A549 (cell line): ENCODE measurements at regions not wholly inside any gene's neighbourhood (a gene's known extent, or its start where the extent isn't known, plus 50 kb on each side); places are given as distances from the start of the nearest gene placed in this dataset.
A peak's percentile ranks its signal among the peaks of the same experiment; 100 is the strongest.
"Not testable (repeated sequence)": the region's sequence is repeated elsewhere in the genome, so short reads cannot be mapped to it uniquely, and the experiment has no call there.

Source experiments
- ATAC-seq, 2 experiments: fragments of 200-7000 bp in 1 of 2; fragments of >200 bp in 1 of 2; cut with Nextera tagmentation in 1 of 2; cut with Tn5 transposase in 1 of 2; 3 replicates each; pipeline versions ENCODE4 v1.8.0 to v1.9.1; 2018 to 2020; ENCODE audit warnings: mild to moderate bottlenecking in 1 of 2, moderate library complexity in 1 of 2
- CTCF ChIA-PET: fragments of 300-600 bp; sonication (Branson Sonifier 250); formaldehyde crosslinking; extraction: SDS; loops from one replicate; lab custom pipeline; 2021; ENCODE audit warnings: antibody characterized with exemption, inconsistent platforms; lab: Yijun Ruan, JAX
- POLR2A ChIA-PET: fragments of 350-600 bp; formaldehyde crosslinking; extraction: SDS; loops from one replicate; lab custom pipeline; 2021; ENCODE audit warnings: antibody characterized with exemption, inconsistent platforms; lab: Yijun Ruan, JAX
- DNase-seq, 2 experiments: peaks; one replicate each; pipeline versions ENCODE4 v3.0.0 to v3.0.0-alpha.2; 2011 to 2016; ENCODE audit warnings: low read depth in 1 of 2, low spot score in 1 of 2
- FAIRE-seq: peaks from 2 replicates; lab custom pipeline; 2011; peaks lifted over from hg19 to GRCh38; lab: Jason Lieb, UNC
- H3K27ac ChIP-seq, 2 experiments: fragments of >200 bp; sonication (Bioruptor Twin); formaldehyde crosslinking; 3 replicates each; pipeline ENCODE4 v1.5.1; 2016 to 2017
- H3K4me1 ChIP-seq: fragments of >200 bp; sonication (Bioruptor Twin); formaldehyde crosslinking; 3 replicates; pipeline ENCODE4 v1.6.1; 2016
- H3K4me2 ChIP-seq: fragments of >200 bp; sonication (Bioruptor Twin); formaldehyde crosslinking; 3 replicates; pipeline ENCODE4 v1.6.1; 2016
- H3K4me3 ChIP-seq: fragments of >200 bp; sonication (Bioruptor Twin); formaldehyde crosslinking; 3 replicates; pipeline ENCODE4 v1.5.1; 2016
- H3K9me3 ChIP-seq: fragments of >200 bp; sonication (Bioruptor Twin); formaldehyde crosslinking; 3 replicates; pipeline ENCODE4 v1.6.1; 2016
- ZC3H11A ChIP-seq: fragments of 450-650 bp; IDR thresholded peaks from 2 replicates; pipeline ENCODE4 v1.6.1; 2014; ENCODE audit warnings: antibody characterized with exemption, mild to moderate bottlenecking
- WGBS: methylation state at CpG from one replicate; pipeline ENCODE4 v1.1.6; 2017; ENCODE audit errors: missing lambda C conversion rate; 5-methylcytosine and 5-hydroxymethylcytosine counted together
- small RNA-seq, 6 experiments: library from RNA; depleted of rRNA; stranded (forward); fragments of <200 nt; gene quantifications; one replicate each; pipeline ENCODE3, GENCODE V24; 2012

DNA sequence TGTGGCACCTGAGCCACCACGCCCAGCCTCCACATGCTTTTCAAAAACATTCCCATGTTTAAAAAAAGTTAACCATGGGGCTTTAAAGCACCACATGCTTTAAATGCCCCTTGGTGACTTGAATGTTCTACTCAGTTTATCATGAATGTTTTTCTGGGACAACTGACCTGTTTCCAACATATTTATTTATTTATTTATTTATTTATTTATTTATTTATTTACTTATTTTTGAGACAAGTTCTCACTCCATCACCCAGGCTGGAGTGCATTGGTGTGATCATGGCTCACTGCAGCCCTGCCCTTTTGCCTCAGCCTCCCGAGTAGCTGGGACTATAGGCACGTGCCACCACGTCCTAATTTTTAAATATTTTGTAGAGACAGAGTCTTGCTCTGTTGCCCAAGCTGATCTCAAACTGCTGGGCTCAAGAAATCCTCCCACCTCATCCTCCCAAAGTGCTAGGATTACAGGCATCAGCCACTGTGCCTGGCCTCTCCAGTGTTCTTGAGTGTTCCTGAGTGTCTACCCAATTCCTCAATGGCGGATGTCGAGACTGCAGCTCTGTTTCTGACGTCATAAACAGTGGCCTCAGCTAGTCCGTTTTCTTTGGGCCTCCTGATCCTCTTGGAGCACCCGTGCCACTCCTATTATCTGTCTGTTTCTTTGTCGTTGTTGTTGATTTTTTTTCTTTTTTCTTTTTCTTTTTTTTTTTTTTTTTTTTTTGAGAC is 185.7 kb upstream of the TP53TG3 start:
- DNase-seq, H3K9me3 ChIP-seq, H3K4me1 ChIP-seq, H3K4me3 ChIP-seq, POLR2A ChIA-PET, ATAC-seq, CTCF ChIA-PET, FAIRE-seq, H3K4me2 ChIP-seq, H3K27ac ChIP-seq: not testable (repeated sequence)
- WGBS, result 14% methylated on average over 8 of the region's 10 CpGs
- peak; percentile 66 for TF ChIP-seq ZC3H11A

DNA sequence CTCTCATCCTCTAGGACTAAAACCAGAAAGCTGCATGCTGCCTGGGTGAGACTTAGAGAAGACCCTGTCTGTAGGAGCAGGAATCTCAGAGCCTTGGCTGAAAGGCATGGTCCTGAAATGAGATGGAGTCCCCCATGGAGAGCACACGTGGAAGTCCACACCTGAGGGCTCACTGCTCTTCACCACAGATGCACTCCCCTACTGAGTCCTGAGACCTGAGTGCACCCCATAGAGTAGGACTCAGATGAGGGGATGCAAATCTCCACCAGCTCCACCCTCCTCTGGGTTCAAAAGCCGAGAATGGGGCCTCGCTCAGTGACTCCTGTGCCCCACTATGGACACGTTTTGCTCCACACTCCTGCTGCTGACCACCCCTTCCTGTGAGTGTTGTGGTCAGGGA is 171.4 kb upstream of the TP53TG3 start:
- ATAC-seq, POLR2A ChIA-PET, H3K4me3 ChIP-seq, H3K27ac ChIP-seq, CTCF ChIA-PET, H3K4me2 ChIP-seq, DNase-seq, H3K4me1 ChIP-seq, H3K9me3 ChIP-seq, FAIRE-seq: not testable (repeated sequence)
- WGBS, result 0% methylated on average over 3 of the region's 4 CpGs

DNA sequence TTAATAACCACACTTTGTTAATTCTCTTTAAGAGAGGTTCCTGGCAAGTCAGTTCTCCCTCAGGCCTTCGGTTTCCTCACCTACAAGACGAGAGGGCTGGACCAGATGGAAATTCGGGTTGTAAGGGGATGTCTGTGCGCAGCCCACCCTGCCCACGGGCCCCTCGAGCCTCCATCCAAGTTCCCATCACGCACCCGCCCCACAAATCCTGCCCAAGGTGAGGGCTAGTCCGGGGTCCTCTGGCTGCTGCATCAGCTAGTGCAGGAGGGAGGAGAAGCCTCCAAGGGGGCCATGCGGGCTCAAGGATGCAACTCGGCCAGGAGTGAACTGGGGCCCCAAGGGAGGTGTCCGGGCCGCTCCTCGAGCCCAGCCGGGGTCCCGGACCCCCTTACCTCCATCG is 169.6 kb upstream of the TP53TG3 start:
- CTCF ChIA-PET, POLR2A ChIA-PET, H3K27ac ChIP-seq, ATAC-seq, FAIRE-seq, DNase-seq, H3K4me1 ChIP-seq, H3K4me3 ChIP-seq, H3K4me2 ChIP-seq, H3K9me3 ChIP-seq: not testable (repeated sequence)
- WGBS, result 23% methylated on average over 11 of the region's 17 CpGs

DNA sequence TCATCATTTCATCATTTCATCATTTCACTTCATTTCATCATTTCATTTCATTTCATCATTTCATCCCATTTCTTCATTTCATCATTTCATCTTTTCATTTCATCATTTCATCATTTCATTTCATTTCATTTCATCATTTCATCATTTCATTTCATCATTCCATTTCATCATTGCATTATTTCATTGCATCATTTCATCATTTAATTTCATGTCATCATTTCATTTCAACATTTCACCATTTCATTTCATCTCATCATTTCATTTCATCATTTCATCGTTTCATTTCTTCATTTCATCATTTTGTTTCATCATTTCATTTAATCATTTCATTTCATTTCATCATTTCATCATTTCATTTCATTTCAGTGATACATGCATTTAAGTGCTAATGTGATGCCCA is 166.9 kb upstream of the TP53TG3 start:
- ATAC-seq, FAIRE-seq, H3K9me3 ChIP-seq, H3K4me2 ChIP-seq, DNase-seq, CTCF ChIA-PET, H3K4me1 ChIP-seq, H3K27ac ChIP-seq, H3K4me3 ChIP-seq, POLR2A ChIA-PET: not testable (repeated sequence)
- 0% methylated on average over 1 of the region's 1 CpG for WGBS

DNA sequence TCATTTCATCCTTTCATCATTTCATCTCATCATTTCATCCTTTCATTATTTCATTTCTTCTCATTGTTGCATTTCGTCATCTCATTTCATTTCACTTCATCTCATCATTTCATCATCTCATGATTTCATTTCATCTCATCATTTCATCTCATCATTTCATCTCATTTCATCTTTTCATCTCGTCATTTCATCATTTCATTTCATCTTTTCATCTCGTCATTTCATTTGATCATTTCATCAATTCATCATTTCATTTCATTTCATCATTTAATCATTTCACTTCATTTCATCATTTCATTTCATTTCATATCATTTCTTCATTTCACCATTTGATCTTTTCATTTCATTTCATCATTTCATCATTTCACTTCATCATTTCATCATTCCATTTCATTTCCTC is 131.3 kb upstream of the TP53TG3 start:
- H3K27ac ChIP-seq, POLR2A ChIA-PET, CTCF ChIA-PET, H3K4me2 ChIP-seq, H3K9me3 ChIP-seq, DNase-seq, ATAC-seq, H3K4me3 ChIP-seq, FAIRE-seq, H3K4me1 ChIP-seq: not testable (repeated sequence)
- WGBS, result 5% methylated on average over 3 of the region's 3 CpGs

DNA sequence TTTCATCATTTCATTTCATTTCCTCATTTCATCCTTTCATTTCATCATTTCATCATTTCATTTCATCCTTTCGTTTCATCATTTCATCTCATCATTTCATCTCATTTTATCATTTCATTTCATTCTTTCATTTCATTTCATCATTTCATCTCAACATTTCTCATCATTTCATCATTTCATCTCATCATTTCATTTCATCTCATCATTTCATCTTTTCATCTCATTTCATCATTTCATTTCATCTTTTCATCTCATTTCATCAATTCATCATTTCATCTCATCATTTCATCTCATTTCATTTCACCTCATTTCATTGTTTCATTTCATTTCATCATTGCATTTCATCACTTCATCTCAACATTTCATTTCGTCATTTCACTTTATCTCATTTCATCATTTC is 129.7 kb upstream of the TP53TG3 start:
- POLR2A ChIA-PET, CTCF ChIA-PET, H3K9me3 ChIP-seq, ATAC-seq, H3K4me2 ChIP-seq, H3K27ac ChIP-seq, FAIRE-seq, H3K4me3 ChIP-seq, DNase-seq, H3K4me1 ChIP-seq: not testable (repeated sequence)
- 24% methylated on average over 2 of the region's 2 CpGs for WGBS

Small RNAs in the stretch of these regions (small RNA-seq; reads per million reads assigned to genes)
- gene AC137761.2 (0 reads per million in 6 experiments), gene AC142086.2 (0 reads per million in 6 experiments)
